ENCODE measurements at regions not wholly inside any gene's neighbourhood (a gene's known extent, or its start where the extent isn't known, plus 50 kb on each side); places are given as distances from the start of the nearest gene placed in this dataset.
"Not testable (repeated sequence)": the region's sequence is repeated elsewhere in the genome, so short reads cannot be mapped to it uniquely, and the experiment has no call there.

DNA sequence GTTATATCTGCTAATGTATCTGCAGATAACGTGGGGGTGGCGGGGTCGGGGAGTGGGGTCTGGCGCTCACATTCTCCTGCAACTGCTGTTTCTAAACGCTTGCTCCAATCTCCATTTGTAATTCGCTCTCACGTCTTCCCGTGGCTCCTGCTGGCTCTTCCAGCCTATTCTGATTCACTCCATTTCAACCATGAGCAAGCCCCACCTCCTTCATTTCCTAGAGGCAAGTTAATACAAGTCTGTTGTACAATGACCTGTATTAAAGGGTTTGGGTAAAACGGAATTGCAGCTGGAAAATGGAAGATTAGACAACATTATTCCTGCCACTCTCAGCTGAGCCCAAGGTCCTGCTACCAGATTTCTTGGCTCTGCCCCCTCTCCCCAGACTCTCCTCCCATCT lies 132.3 kb downstream of the CSNK2A3 start:
- no peak for DNase-seq

DNA sequence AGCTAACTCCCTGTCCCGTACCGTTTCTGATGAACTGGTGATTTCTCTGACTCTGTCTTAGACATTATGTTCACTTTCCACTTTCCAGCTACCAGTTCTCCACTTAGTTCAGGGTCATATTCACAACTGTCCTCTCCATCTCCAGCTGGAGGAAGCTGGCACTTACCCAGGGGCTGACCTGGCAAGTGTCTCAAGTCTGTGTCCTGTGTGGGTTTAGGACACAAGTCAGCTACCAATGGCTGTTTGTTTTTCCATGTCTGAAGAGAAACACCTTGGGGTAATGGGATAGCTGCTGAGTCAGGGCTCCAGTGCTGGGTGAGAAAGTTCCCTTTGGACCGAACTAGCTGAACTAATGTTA lies 134.4 kb downstream of the CSNK2A3 start:
- DNase-seq = no peak

DNA sequence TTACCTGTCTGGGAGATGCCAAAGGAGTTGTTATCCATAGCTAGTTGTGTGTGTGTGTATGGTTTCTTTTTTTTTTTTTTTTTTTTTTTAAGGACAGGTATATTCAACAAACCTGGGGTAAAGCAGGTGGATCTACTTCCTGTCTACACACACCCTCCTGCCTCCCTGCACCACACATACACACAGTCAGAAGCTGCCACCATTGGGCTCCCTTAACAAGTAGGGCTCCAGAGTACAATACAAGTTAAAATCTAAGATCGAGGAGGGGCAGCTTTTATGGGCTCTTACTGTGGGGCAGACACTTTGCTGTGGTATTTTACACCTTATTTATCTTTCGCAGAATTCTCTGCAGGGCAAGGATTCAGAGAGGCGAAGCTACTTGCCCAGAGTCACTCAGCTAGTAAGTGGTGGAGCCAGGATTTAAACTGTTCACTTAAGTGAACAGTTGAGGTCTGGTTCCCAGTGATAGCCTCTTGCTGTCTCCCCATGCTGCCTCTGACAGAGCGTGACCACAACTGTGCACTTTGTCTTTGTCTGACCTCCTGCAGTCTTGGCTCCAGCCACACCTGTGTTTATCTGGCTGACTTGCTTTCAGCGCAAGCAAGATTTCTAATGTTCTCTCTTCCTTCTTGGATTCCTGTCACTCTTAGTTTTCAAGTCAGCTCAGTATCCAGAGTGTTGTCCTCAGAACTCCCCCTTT lies 135.0 kb downstream of the CSNK2A3 start:
- DNase-seq = no peak

DNA sequence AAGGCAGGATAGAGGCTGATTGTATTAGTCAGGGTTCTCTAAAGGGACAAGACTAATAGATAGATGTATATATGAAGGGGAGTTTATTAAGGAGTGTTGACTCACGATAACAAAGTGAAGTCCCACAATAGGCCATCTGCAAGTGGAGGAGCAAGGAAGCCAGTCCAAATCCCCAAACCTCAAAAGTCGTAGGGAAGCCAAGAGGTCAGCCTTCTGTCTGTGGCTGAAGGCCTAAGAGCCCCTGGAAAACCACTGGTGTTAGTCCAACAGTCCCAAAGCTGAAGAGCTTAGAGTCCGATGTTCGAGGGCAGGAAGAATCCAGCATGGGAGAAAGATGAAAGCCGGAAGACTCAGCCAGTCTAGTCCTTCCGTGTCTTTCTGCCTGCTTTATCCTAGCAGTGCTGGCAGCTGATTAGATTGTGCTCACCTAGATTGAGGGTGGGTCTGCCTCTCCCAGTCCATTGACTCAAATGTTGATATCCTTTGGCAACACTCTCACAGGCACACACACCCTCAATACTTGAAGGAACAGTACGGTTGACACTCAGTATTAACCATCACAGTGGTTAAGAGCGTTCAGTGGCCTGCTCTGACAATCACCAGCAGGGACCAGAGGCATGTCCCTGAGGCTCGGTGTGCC lies 135.6 kb downstream of the CSNK2A3 start:
- no peak for DNase-seq

DNA sequence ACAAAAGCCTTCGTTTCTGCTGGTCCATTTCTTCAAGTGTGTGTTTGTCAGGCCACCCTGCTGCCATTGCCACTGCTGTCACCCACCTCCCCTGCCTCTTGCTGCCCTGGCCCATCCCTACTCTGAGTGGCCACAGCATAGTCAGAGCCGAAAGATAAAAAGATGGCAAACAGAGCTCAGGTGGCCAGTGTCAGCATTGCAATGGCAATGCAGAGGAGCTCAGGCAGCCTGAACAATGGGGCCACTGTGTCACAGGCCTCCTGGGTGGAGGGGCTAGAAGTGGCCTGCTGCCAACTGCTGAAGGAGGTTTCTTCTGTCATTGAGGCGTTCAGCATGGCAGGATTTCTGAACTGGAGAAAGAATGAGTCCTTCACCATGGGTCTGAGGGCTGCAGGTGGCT lies 137.1 kb downstream of the CSNK2A3 start:
- DNase-seq = no peak

DNA sequence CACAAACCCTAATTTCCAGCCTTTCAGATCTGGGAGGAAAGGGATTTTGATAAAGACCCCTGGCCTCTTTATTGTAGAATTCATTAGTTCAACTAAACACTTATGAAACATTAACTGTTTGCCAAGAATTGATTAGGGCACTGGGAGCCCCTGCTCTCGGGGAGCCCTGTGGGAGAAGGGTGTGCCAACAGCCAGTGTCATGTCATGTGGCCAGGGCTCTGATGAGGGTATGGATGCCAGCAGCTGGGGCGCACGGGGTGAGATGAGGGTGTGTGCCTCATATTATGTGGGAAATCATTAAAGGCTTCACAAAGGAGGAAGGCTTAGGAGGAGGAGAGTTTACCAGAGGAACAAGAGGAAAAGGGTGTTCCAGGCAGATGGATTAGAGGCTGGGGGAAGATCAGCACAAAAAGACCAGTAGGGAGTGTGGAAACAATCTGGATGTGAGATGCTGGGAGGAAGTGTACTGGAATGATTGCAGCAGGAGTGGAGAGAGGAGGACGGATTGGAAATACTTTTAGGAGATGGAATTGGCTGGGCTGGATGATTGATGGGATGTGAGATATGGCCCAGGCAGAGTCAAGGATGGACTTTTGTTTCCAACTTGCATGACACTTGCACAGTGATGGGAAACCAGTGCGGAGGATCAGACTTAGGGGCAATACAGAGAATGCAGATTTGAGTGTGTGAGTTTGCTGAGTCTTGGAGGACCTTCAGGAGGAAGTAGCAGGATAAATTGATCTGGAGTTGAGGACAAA lies 137.8 kb downstream of the CSNK2A3 start:
- DNase-seq = no peak

DNA sequence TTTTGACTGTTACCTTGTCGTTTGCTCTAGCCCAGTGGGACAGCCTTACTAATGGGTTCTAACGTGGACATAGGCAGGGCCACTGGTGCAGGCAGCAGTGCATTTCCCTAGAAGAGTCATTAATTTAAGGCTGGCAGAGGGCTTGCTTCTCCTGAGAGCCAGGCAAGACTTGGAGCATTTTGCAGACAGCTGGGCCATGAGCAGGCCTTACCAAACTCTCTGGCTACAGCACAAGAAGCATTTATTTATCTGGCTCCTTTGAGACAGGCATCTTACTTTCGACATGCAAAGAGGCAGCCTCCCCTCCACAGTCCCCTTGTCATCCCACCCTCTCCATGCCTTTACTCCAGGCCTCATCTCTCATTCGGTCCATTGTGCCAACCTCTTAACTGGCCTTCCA lies 139.9 kb downstream of the CSNK2A3 start:
- DNase-seq = no peak

DNA sequence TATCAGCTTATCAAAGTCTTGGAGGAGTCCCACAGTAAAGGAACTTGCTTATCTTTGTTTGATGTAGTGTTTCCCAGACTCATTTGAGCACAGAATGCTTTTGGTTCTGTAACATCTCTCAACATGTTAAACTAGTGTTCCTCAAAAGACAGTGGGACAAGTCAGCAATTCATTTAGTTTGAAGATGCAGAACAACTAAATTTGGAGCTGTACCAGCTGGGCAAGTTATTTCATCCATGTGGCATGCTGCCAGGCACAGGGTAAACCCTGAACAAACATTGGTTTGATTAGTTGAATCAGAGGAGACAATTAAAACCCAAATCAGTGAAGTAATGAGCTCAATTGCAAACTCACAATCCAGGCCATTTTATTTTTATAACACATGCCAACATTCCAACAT lies 141.2 kb downstream of the CSNK2A3 start:
- DNase-seq = no peak

DNA sequence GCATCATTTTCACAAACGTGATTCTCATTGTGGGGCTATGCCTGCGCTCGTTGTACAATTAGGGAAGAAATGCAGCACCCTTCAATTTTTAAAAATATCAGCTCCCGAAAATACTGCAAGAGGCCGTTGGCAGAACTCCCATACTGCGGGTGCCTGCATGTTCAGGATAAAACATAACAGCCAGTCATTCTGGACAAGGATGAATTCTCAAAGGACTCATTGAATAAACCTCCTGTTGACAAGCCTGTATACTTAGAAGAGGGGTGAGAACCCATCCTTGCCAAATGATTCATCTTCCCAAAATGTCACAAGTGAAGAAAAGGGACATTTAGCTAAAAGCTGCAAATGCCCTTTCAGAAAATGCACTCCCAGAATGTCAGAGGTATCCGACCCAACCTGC lies 141.9 kb downstream of the CSNK2A3 start:
- DNase-seq = no peak

DNA sequence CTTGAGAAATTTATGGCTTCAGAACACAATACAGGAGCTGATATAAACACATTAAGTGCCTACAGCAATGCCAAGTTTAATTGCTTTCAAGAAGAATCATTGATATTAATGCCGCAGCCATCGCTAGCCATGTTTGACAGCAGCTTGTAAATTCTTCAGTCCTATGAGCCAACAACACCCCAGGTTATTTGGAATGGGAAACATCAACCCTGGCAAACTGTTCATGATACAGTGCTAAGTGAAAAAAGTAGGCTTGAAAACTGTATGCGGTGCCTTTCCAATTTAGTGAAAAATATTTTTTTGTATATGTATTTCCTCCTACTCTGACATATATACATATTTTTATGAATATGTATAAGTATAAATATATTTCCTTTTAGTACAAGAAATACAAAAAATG lies 142.6 kb downstream of the CSNK2A3 start:
- no peak for DNase-seq

DNA sequence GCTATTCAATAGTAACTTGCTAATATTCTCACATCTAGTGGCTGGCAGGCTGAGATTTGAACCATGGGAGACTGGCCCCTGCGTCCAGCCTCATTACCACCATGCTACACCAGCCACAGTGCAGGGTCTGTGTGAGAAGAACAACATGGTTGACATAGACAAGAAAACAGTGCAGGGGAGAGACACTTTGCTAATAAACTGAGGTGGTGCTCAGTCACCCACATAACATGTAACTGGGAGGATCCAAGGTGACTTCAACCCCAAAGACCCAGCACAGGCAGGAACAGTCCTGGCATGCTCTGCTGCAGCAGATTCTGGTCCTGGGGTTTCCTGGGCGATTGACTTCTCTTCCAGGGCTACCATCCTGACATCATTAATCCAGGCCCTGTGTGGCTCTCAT lies 143.1 kb downstream of the CSNK2A3 start:
- DNase-seq = no peak

DNA sequence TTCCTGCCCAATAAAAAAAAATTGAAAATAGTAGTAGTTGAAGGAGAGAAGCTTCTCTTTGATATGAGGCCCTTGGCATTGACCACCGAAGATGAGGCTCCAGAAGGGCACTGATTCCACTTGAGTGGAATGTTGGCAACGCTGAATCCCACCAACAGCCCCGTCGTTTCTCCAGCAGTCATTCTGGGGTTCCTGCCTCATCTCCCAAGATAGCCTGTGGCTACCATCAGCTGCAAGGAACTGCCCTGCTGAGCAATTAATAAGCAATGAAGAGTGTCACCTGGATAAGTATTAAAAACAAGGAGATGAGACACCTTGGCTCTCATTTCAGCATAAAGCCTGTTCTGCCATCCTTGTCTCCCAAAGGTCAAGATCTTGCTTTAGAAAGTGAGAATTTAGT lies 144.1 kb downstream of the CSNK2A3 start:
- no peak for DNase-seq

DNA sequence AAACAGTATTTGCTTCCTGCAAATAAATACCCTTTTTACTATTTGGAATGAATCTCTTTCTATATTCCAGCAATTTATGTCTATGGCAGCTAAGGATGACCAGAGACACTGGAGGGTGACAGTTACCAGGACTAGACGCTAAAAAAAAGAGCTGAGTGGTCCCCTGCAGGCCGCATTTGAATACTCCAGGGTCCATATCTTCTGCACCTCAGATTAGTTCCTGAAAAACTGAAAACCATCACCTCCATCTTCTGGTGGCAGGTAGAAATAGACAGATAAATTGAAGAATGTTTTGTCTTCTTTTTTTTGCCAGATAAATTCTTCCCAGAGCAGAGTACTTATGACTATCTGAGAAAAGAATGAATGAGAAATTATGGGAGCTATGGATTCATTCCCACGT lies 145.6 kb downstream of the CSNK2A3 start:
- DNase-seq = no peak

DNA sequence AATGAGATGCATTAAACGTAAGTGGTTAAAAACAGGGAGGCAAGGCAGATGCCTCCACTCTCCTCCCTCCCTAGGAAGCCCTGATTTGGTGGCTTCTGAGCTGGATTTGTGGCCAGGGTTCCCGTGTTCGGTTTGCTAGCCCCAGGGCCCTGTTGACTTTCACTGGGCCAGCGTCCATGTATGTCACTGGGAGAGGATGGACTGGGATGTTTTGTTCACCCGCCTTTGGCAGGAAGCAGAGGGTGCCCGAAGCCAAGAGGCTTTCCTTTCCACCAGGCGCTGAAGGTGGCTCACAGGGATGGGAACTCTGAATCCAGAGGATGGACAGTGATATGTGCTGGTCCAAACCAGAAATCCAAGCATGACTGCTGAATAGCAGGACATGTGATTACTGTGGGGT lies 146.6 kb downstream of the CSNK2A3 start:
- no peak for DNase-seq

DNA sequence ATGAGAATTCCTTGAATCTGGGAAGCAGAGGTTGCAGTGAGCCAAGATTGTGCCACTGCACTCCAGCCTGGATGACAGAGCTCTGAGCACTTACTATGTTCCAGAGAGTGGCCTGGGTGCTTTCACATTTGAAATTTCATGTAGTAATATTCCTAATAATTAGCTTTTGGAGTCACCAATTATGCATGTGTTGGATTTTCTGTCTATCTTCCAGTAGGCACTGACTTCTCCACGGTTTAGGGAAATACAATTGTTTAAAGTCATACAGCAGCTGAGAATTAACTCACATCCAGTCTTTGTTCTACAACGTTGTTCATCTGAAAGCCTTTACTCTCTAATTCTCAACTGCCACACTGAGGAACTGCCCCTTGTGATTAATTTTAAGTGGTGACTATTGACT lies 150.2 kb downstream of the CSNK2A3 start:
- no peak for DNase-seq

DNA sequence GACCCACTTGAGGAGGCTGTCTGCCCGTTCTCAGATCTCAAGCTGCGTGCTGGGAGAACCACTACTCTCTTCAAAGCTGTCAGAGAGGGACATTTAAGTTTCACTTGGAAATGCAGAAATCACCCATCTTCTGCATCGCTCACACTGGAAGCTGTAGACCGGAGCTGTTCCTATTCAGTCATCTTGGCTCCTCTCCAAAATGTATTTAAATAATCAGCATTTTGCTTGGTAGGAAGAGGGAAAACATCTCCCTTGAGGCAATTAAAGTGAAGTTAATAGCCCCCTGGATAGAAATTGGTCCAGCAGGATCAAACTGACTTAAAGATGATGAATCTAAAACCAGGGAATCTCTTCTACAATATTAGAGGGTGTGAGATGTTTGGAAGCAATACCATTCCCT lies 151.7 kb downstream of the CSNK2A3 start:
- not testable (repeated sequence) for DNase-seq

DNA sequence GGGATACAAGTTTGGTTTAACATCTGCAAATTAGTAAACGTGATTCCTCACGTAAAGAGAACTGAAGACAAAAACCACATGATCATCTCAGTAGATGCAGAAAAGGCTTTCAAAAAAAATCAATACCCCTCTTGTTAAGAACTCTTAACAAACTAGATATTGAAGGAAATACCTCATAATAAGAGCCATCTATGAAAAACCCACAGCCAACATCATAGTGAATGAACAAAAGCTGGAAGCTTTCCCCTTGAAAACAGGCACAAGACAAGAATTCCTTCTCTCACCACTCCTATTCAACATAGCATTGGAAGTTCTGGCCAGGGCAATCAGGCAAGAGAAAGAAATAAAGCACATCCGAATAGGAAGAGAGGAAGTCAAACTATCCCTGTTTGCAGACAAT lies 160.5 kb downstream of the CSNK2A3 start:
- no peak for DNase-seq

DNA sequence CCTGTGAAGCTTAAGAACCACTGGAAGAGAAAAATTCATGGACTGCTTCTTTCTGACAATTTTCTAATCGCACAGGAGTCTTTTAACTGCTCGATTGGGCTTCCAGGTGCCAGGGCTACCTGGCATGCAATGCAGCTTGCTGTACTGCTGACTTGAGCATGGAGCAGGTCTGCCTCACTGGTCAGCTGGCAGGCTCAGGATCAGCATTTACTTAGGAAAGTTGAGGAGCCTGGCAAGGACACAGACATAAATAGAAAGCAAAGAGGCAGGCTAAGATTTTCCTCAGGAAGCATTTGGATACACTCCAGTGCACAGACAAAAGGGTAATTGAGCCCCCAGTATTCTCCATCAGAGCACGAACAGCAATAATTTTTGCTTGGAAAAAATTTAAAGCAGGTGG lies 163.5 kb downstream of the CSNK2A3 start:
- no peak for DNase-seq

DNA sequence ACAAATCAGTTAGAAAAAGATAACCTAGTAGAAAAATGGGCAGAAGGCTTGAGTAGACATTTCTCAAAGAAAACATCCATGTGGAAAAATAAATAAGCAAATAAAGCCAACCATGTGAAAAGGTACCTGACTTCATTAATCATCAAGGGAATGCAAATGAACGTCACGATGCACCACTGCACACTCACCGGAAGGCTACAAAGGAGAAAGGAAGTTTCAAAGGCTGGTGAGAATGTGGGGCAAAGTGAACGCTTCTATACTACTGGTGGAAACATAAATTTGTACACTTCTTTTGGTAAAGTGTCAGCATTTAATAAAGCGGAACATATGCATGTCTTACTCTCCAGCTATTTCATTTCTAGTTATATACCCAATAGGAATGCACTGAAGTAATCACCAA lies 166.8 kb downstream of the CSNK2A3 start:
- no peak for DNase-seq

DNA sequence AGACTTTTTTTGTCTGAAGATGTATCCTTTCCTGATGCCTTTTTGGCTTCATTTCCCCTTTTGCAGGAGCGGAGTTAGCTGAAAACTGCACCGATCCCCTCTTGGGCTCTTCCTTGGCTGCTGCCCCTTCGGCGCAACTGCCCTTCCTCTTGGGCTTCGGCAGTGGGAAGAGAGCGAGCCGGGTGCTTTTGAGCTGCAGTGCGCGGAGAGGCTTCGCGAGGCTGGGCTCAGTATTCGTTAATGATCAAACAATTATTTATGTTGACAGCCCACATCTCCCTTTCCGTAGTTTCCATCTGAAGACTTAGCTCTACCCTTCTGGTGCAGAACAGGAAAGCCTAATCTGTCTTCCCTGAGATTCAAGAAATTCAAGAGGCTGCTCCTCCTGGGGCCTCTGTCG lies 170.8 kb downstream of the CSNK2A3 start:
- DNase-seq = no peak

DNA sequence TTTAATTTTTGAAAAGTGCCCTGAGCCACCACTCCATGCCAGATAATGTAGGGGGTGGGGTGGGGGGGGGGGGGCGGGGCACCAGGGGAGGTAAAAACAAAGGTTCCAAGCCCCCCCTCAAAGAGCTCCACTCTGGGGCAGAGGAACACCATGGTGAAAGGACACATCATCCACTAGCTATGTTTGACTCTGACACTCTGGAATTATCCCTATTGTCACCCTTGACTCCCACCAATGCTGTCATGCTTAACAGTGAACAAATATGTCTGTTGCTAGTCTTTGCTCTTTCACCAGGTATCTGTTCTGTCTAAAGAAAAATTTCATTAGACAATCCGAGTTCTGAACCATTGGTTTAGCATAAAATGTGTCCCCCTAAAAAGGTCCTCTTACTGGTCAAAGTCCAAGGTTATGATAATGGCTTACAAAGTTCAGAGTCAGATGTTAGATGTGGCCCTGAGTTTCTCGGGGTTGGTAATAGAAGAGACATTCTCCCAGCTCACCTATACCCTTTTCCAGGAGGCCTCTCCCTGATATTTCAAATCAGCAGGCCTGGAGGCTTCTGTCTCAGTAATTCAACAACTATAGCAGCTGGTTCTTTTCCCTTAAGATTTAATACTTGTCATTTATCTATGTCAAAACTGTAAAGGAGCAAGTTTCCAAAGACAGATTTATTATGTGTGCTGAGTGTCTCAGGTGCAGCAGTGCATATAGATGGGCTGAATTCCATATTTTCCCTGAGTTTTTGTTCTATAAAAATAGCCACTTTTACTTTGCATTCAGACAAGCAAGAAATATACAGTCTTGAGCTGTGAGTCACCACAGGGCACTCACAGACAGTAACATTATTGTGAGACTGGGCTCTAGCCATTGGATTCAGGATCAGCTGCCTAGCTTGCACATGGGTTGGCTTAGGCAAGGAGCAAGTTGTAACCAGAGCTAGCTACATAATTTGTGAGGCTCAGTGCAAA lies 174.1 kb downstream of the CSNK2A3 start:
- no peak for DNase-seq

DNA sequence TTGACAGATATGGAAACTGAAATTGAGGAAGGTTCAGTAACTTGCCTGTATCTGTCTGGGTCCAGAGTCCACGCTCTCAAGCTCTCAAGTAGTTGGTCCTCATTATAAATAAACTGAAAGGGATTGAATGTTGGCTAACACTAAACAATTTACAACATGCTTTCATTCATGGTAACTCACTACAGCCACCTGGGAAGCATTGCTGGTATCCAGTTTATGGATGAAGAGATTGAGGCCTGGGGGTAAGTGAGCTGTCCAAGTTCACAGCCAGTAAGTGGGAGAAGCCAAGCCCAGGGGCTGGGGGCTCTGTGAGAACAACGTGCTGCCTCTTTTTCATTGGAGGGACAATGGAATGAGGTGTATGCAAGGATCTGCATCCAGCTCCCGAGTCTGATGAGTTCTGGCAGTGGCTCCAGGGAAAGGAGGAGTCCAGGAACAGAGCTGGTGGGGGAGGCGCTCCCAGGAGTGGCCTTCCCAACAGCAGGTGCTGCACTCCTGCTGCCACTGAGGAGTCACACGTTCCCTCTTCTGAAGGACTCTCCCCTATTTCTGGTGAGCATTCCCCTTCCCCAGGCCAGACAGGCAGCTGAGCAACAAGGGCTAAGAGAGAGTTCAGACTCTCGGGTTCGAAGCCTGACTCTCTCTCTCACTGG lies 175.8 kb downstream of the CSNK2A3 start:
- no peak for DNase-seq

Measured in SHP77 treated with DMSO at 0.1 percent for 48 hours (cell line).